Neural cell (in vitro differentiated cells): ENCODE measurements at regions not wholly inside any gene's neighbourhood (a gene's known extent, or its start where the extent isn't known, plus 50 kb on each side); places are given as distances from the start of the nearest gene placed in this dataset.

Source experiments
- EP300 ChIP-seq: fragments of 450-650 bp; conservative IDR thresholded peaks from 2 replicates; pipeline ENCODE4 v1.6.1; 2014; ENCODE audit warnings: antibody characterized with exemption, mild to moderate bottlenecking, moderate library complexity; ENCODE audit not compliant: poor library complexity, severe bottlenecking
- EZH2 ChIP-seq: fragments of 200-600, 300-800 bp; shearing (Covaris generic), sonication (generic); IDR thresholded peaks from 2 replicates; pipeline ENCODE4 v1.6.1; 2014; ENCODE audit warnings: antibody characterized with exemption, low read length, borderline replicate concordance, mild to moderate bottlenecking; ENCODE audit not compliant: insufficient read depth, poor library complexity, severe bottlenecking
- POLR2AphosphoS5 ChIP-seq: IDR thresholded peaks from 2 replicates; pipeline ENCODE4 v1.6.1; 2012
- RAD21 ChIP-seq: fragments of 450-650 bp; conservative IDR thresholded peaks from 2 replicates; pipeline ENCODE4 v1.6.1; 2014; ENCODE audit warnings: antibody characterized with exemption, mild to moderate bottlenecking, moderate library complexity
- SMC3 ChIP-seq: fragments of 450-650 bp; conservative IDR thresholded peaks from 2 replicates; pipeline ENCODE4 v1.6.1; 2014; ENCODE audit warnings: antibody characterized with exemption, mild to moderate bottlenecking, moderate library complexity; ENCODE audit not compliant: poor library complexity
- TAF1 ChIP-seq: IDR thresholded peaks from 2 replicates; pipeline ENCODE4 v1.6.1; 2012; ENCODE audit warnings: low read depth
- TF ChIP-seq, protein P1 (sequence below): fragments of 450-650 bp; IDR thresholded peaks from 2 replicates; pipeline ENCODE4 v1.5.1; 2014; ENCODE audit warnings: antibody characterized with exemption, mild to moderate bottlenecking, moderate library complexity; ENCODE audit not compliant: poor library complexity, severe bottlenecking

DNA sequence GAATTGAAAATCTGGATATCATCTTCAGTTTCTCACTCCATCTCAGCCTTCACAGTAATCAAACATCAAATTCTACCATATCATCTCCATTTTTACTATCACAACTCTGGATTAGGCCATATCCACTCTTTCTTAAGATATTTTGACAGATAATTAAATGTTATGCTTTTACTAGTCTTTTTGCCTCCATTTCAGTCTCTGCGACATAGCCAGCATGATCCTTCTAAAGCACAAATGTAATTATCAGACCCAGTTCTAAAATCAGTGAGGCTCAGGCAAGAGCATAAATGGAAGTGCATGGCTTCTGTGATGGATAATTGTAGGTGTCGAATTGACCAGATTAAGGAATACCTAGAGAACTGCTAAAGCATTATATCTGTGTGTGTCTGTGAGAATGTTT, 307.7 kb downstream of the PCDH20 start:
- no peak for TF ChIP-seq EP300
- TF ChIP-seq, protein P1, sequence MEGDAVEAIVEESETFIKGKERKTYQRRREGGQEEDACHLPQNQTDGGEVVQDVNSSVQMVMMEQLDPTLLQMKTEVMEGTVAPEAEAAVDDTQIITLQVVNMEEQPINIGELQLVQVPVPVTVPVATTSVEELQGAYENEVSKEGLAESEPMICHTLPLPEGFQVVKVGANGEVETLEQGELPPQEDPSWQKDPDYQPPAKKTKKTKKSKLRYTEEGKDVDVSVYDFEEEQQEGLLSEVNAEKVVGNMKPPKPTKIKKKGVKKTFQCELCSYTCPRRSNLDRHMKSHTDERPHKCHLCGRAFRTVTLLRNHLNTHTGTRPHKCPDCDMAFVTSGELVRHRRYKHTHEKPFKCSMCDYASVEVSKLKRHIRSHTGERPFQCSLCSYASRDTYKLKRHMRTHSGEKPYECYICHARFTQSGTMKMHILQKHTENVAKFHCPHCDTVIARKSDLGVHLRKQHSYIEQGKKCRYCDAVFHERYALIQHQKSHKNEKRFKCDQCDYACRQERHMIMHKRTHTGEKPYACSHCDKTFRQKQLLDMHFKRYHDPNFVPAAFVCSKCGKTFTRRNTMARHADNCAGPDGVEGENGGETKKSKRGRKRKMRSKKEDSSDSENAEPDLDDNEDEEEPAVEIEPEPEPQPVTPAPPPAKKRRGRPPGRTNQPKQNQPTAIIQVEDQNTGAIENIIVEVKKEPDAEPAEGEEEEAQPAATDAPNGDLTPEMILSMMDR = no peak
- TF ChIP-seq POLR2AphosphoS5 = no peak
- no peak for TF ChIP-seq TAF1
- TF ChIP-seq RAD21 = no peak
- TF ChIP-seq EZH2 = no peak
- TF ChIP-seq SMC3 = no peak
